HG03442 (cell line): ENCODE measurements at regions not wholly inside any gene's neighbourhood (a gene's known extent, or its start where the extent isn't known, plus 50 kb on each side); places are given as distances from the start of the nearest gene placed in this dataset.

ENCODE experiments used
- ATAC-seq: cut with Tn5 transposase; IDR thresholded peaks from one replicate; pipeline ENCODE4 v1.9.1; 2021; ENCODE audit warnings: mild to moderate bottlenecking, moderate library complexity; ENCODE audit not compliant: unreplicated experiment

- ATAC-seq: no peak
Measured at GRCh38 chr20:50455656-50456451, 54.3 kb upstream of the PTPN1 start.

GRCh38 chr20:50456452-50457324 lies 53.5 kb upstream of the PTPN1 start:
- ATAC-seq: no peak

GRCh38 chr20:50459124-50459918 lies 50.9 kb upstream of the PTPN1 start:
- no peak for ATAC-seq

GRCh38 chr20:50460115-50460607 lies 50.0 kb upstream of the PTPN1 start:
- no peak for ATAC-seq
